D721Med (cell line): ENCODE measurements at regions not wholly inside any gene's neighbourhood (a gene's known extent, or its start where the extent isn't known, plus 50 kb on each side); places are given as distances from the start of the nearest gene placed in this dataset.

Source experiments
- DNase-seq: peaks from one replicate; pipeline ENCODE4 v3.0.0; 2011; ENCODE audit warnings: low spot score; ENCODE audit not compliant: insufficient read length
- FAIRE-seq: peaks from 2 replicates; lab custom pipeline; 2011; peaks lifted over from hg19 to GRCh38; lab: Jason Lieb, UNC
- CTCF ChIP-seq: IDR thresholded peaks from 2 replicates; pipeline ENCODE4 v1.5.1; 2012; ENCODE audit warnings: mild to moderate bottlenecking, control low read depth; ENCODE audit not compliant: insufficient read depth; ENCODE audit errors: missing control alignments

- TF ChIP-seq CTCF, result no peak
- no peak for DNase-seq
- FAIRE-seq, result no peak
Observed at GRCh38 chr14:26395726-26396125, 202.1 kb downstream of the NOVA1 start.

GRCh38 chr14:26394150-26394810 is 203.6 kb downstream of the NOVA1 start:
- no peak for FAIRE-seq
- no peak for DNase-seq
- TF ChIP-seq CTCF, result peak; percentile 36

GRCh38 chr14:26392498-26392897 is 205.3 kb downstream of the NOVA1 start:
- DNase-seq (no peak), FAIRE-seq (no peak)
- no peak for TF ChIP-seq CTCF

- no peak for TF ChIP-seq CTCF
- FAIRE-seq, result no peak
- DNase-seq, result no peak
Observed at GRCh38 chr14:26389646-26390508, 208.0 kb downstream of the NOVA1 start.

- DNase-seq (no peak), FAIRE-seq (no peak)
- no peak for TF ChIP-seq CTCF
Observed at GRCh38 chr14:26385310-26385709, 212.5 kb downstream of the NOVA1 start.

GRCh38 chr14:26382901-26383685 is 214.7 kb downstream of the NOVA1 start:
- FAIRE-seq, result no peak
- TF ChIP-seq CTCF, result no peak
- DNase-seq, result no peak
